Panc1 (cell line): ENCODE measurements at regions not wholly inside any gene's neighbourhood (a gene's known extent, or its start where the extent isn't known, plus 50 kb on each side); places are given as distances from the start of the nearest gene placed in this dataset.

ENCODE experiments used
- ATAC-seq: fragments of 200-7000 bp; cut with Tn5 transposase; 2 replicates; pipeline ENCODE4 v1.9.1; 2020; ENCODE audit warnings: mild to moderate bottlenecking, moderate library complexity
- BruUV-seq: library from RNA; stranded (reverse); fragments of 400-500 nt; replicated peaks from 2 replicates; lab custom pipeline; 2021; lab: Mats Ljungman, UMichigan
- CTCF ChIA-PET: fragments of 300-600 bp; sonication (Branson Sonifier 250); formaldehyde crosslinking; loops from one replicate; lab custom pipeline; 2022; ENCODE audit warnings: antibody characterized with exemption; lab: Charles Lee
- POLR2A ChIA-PET: fragments of 300-600 bp; sonication (Branson Sonifier 250); formaldehyde crosslinking; loops from one replicate; lab custom pipeline; 2022; ENCODE audit warnings: antibody characterized with exemption; lab: Charles Lee
- DNase-seq: peaks from one replicate; pipeline ENCODE4 v3.0.0-alpha.2; 2010; ENCODE audit warnings: low read depth, low spot score
- H3K27ac ChIP-seq: 2 replicates; pipeline ENCODE4 v1.5.1; 2011; ENCODE audit warnings: mild to moderate bottlenecking, low read length, inconsistent platforms
- H3K27me3 ChIP-seq: fragments of 200-500 bp; sonication (Bioruptor generic); 2 replicates; pipeline ENCODE4 v1.6.0; 2014; ENCODE audit warnings: low read length, inconsistent platforms; ENCODE audit not compliant: control insufficient read depth, insufficient read depth
- H3K36me3 ChIP-seq: fragments of 200-500 bp; sonication (Bioruptor generic); 2 replicates; pipeline ENCODE4 v1.5.1; 2014; ENCODE audit warnings: inconsistent platforms, mild to moderate bottlenecking, low read length, moderate library complexity; ENCODE audit not compliant: control insufficient read depth, insufficient read depth
- H3K4me1 ChIP-seq: 2 replicates; pipeline ENCODE4 v1.5.1; 2011; ENCODE audit warnings: inconsistent platforms, mild to moderate bottlenecking, low read length, moderate library complexity; ENCODE audit not compliant: control insufficient read depth, insufficient read depth
- H3K4me3 ChIP-seq, 2 experiments: 2 replicates each; pipeline ENCODE4 v1.5.1; 2011 to 2012; ENCODE audit warnings: low read depth in 2 of 2, low read length in 2 of 2, mild to moderate bottlenecking in 2 of 2, inconsistent platforms in 1 of 2, moderate library complexity in 1 of 2
- H3K9me3 ChIP-seq: fragments of 200-500 bp; sonication (Bioruptor generic); 2 replicates; pipeline ENCODE4 v1.5.1; 2014; ENCODE audit warnings: low read depth, mild to moderate bottlenecking, inconsistent platforms, low read length, moderate library complexity; ENCODE audit not compliant: control insufficient read depth, insufficient read depth
- POLR2AphosphoS5 ChIP-seq: IDR thresholded peaks from 2 replicates; pipeline ENCODE4 v1.6.1; 2012; ENCODE audit warnings: mild to moderate bottlenecking, low read depth, low read length, moderate library complexity
- SIN3A ChIP-seq: IDR thresholded peaks from 2 replicates; pipeline ENCODE4 v1.6.1; 2012; ENCODE audit warnings: low read depth, mild to moderate bottlenecking, low read length, moderate library complexity, borderline replicate concordance; ENCODE audit not compliant: insufficient read depth
- TCF7L2 ChIP-seq: IDR thresholded peaks from 2 replicates; pipeline ENCODE4 v1.6.1; 2011; ENCODE audit warnings: mild to moderate bottlenecking, low read depth, low read length, inconsistent platforms
- in situ Hi-C: cut with HindIII; loops from 2 replicates; pipeline ENCODE4 v1.10.0; 2016; ENCODE audit warnings: low sequenced_read_pairs, low pct_unique_long_range_greater_than_20kb
- intact Hi-C: fragments of 100-400 bp; cut with micrococcal nuclease; formaldehyde crosslinking; loops from one replicate; pipeline ENCODE4 v1.10.0; 2022; ENCODE audit not compliant: unreplicated experiment
- TF ChIP-seq, protein P1 (sequence below): fragments of 450-650 bp; IDR thresholded peaks from 2 replicates; pipeline ENCODE4 v1.5.1; 2017; ENCODE audit warnings: mild to moderate bottlenecking
- TF ChIP-seq, protein P2 (sequence below), 2 experiments: IDR thresholded peaks; 2 replicates each; pipeline ENCODE4 v1.6.1; 2011 to 2012; ENCODE audit warnings: low read depth in 2 of 2, control low read depth in 1 of 2, low read length in 1 of 2, mild to moderate bottlenecking in 1 of 2, moderate library complexity in 1 of 2; ENCODE audit not compliant: insufficient read depth in 1 of 2

DNA sequence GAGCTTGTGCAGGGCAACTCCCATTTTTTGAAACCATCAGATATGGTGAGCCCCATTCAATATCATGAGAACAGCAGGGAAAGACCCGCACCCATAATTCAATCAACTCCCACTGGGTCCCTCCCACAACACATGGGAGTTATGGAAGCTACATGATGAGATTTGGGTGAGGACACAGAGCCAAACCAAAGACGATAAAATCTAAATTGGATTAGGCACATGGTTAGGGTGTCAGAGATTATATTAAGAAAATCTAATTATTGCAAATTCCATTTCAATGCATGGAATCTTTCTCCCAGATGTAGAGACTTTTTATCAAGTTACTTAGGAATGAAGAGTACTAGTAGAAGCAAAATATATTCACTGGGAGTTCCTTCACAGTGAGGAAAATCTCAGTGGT is 324.9 kb downstream of the JRKL start:
- CTCF ChIA-PET, result no interaction called here
- Histone ChIP-seq H3K4me1 (no peaks in the 10 kb centered on the region), H3K4me3 (no peak overlapping the region), H3K27me3 (no peaks in the 10 kb centered on the region), H3K36me3 (no peaks in the 10 kb centered on the region), H3K9me3 (no peaks in the 10 kb centered on the region), H3K27ac (no peak overlapping the region)
- POLR2A ChIA-PET, result no interaction called here
- in situ Hi-C loops, result no loop called here
- intact Hi-C loops, result no loop called here
- BruUV-seq, result no TSS peak
- ATAC-seq, result no peak
- DNase-seq, result no peak
- TF ChIP-seq POLR2AphosphoS5 (no peak), SIN3A (no peak), TCF7L2 (no peak)
- TF ChIP-seq, protein P1, sequence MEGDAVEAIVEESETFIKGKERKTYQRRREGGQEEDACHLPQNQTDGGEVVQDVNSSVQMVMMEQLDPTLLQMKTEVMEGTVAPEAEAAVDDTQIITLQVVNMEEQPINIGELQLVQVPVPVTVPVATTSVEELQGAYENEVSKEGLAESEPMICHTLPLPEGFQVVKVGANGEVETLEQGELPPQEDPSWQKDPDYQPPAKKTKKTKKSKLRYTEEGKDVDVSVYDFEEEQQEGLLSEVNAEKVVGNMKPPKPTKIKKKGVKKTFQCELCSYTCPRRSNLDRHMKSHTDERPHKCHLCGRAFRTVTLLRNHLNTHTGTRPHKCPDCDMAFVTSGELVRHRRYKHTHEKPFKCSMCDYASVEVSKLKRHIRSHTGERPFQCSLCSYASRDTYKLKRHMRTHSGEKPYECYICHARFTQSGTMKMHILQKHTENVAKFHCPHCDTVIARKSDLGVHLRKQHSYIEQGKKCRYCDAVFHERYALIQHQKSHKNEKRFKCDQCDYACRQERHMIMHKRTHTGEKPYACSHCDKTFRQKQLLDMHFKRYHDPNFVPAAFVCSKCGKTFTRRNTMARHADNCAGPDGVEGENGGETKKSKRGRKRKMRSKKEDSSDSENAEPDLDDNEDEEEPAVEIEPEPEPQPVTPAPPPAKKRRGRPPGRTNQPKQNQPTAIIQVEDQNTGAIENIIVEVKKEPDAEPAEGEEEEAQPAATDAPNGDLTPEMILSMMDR, result no peak
- TF ChIP-seq, protein P2, sequence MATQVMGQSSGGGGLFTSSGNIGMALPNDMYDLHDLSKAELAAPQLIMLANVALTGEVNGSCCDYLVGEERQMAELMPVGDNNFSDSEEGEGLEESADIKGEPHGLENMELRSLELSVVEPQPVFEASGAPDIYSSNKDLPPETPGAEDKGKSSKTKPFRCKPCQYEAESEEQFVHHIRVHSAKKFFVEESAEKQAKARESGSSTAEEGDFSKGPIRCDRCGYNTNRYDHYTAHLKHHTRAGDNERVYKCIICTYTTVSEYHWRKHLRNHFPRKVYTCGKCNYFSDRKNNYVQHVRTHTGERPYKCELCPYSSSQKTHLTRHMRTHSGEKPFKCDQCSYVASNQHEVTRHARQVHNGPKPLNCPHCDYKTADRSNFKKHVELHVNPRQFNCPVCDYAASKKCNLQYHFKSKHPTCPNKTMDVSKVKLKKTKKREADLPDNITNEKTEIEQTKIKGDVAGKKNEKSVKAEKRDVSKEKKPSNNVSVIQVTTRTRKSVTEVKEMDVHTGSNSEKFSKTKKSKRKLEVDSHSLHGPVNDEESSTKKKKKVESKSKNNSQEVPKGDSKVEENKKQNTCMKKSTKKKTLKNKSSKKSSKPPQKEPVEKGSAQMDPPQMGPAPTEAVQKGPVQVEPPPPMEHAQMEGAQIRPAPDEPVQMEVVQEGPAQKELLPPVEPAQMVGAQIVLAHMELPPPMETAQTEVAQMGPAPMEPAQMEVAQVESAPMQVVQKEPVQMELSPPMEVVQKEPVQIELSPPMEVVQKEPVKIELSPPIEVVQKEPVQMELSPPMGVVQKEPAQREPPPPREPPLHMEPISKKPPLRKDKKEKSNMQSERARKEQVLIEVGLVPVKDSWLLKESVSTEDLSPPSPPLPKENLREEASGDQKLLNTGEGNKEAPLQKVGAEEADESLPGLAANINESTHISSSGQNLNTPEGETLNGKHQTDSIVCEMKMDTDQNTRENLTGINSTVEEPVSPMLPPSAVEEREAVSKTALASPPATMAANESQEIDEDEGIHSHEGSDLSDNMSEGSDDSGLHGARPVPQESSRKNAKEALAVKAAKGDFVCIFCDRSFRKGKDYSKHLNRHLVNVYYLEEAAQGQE (IDR thresholded peaks at IDR 0.05; ENCODE audit: insufficient read depth in 1 of 2, low read depth in 2 of 2, low read length in 1 of 2), result no peak

DNA sequence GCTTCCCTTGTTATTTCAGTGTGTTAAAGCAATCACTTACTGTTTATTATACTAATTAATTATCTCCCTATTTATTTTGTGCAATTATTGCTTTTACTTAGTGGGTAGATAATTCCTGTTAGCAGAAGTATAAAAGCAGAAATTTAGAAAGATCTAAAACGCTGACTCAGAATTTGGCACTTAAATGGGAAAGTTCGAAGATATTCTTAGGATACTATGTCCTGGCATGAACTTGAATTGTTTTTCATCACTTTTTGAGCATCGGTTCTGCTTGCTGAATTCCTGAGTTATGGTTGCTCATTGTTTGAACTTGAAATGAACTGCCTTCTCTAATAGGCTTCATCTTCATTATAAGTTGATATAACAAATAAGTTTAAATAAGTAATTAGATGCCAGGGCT is 325.4 kb downstream of the JRKL start:
- intact Hi-C loops (no loop called here), in situ Hi-C loops (no loop called here)
- H3K27me3 ChIP-seq, result no peaks in the 10 kb centered on the region
- H3K27ac ChIP-seq, result no peak overlapping the region
- no peaks in the 10 kb centered on the region for H3K36me3 ChIP-seq
- ChIA-PET CTCF (no interaction called here), POLR2A (no interaction called here)
- no peak for DNase-seq
- H3K4me1 ChIP-seq, result no peaks in the 10 kb centered on the region
- no peak for ATAC-seq
- TF ChIP-seq SIN3A (no peak), TCF7L2 (no peak), POLR2AphosphoS5 (no peak)
- TF ChIP-seq, protein P1, result no peak
- TF ChIP-seq, protein P2 (IDR thresholded peaks at IDR 0.05; ENCODE audit: insufficient read depth in 1 of 2, low read depth in 2 of 2, low read length in 1 of 2), result no peak
- H3K4me3 ChIP-seq, result no peak overlapping the region
- no peaks in the 10 kb centered on the region for H3K9me3 ChIP-seq
- BruUV-seq, result no TSS peak
